ENCODE measurements at regions not wholly inside any gene's neighbourhood (a gene's known extent, or its start where the extent isn't known, plus 50 kb on each side); places are given as distances from the start of the nearest gene placed in this dataset.

DNA sequence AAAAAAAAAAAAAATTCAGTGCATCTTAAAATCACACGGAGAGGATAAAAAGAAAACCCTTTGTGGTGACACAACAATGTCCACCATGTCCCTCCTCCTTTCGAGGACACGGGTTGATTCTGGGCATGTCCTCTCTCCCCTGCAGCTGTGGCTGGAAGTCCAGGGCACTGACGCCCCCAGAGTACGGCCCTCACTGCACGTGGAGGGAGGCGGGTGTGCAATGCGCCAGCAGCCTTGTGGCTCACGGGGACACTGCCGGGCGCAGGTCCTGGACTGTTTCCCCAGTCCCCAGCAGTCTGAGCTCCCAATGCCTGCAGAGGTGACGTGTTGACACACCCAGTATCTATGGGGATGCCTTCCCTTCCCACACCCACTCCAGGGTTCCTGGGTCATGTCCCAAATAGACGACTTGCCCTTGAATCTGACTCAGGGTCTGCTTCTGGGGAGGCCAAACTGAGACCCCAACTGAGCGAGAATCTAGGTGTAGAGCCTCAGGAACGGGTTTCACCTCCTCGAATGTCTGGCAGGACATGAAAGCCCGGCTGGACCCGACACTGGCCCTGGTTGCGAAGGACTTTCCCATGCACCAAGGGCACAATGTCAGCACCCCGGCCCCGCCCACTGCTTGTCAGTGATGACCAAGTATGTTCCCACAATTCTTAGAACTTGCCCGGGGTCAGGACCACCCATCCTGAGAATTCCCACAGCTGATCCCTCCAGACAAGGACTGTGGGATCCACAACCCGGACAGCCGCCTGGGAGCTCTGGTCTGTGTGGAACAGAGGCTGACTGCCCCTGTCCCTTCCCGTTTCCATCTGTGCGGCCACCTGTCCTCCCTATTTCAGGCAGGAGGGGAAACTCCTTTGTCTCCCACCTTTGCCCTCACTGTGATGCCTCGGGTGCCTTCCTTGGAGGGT is 425.1 kb upstream of the SULF2 start:
- Mint-ChIP-seq H3K27ac (no peak overlapping the region), H3K4me3 (no peak overlapping the region), H3K27me3 (ENCODE audit: insufficient read depth, low read depth) (peaks cover 16% of the 10 kb centered on the region), H3K9me3 (peaks cover 2% of the 10 kb centered on the region), H3K36me3 (no peaks in the 10 kb centered on the region), H3K4me1 (peaks cover 15% of the 10 kb centered on the region)
- Histone ChIP-seq H3K4me3 (no peak overlapping the region), H4K20me1 (ENCODE audit: low read depth) (no peaks in the 10 kb centered on the region), H2AFZ (replicated peaks) (no peak overlapping the region), H3K79me2 (ENCODE audit: low read depth) (no peaks in the 10 kb centered on the region), H3K27ac (no peak overlapping the region), H3K4me2 (no peak overlapping the region), H3K27me3 (no peaks in the 10 kb centered on the region), H3K4me1 (peaks cover 11% of the 10 kb centered on the region), H3F3A (ENCODE audit: low read depth) (no peaks in the 10 kb centered on the region), H3K9me3 (ENCODE audit: low read depth) (no peaks in the 10 kb centered on the region), H3K9ac (no peak overlapping the region), H3K36me3 (no peaks in the 10 kb centered on the region)
- DNase-seq (ENCODE audit: low spot score): no peak
- no peak for TF ChIP-seq EZH2phosphoT487 (IDR thresholded peaks at IDR 0.05)
- TF ChIP-seq EZH2 (IDR thresholded peaks at IDR 0.05): no peak
- TF ChIP-seq, protein P1, sequence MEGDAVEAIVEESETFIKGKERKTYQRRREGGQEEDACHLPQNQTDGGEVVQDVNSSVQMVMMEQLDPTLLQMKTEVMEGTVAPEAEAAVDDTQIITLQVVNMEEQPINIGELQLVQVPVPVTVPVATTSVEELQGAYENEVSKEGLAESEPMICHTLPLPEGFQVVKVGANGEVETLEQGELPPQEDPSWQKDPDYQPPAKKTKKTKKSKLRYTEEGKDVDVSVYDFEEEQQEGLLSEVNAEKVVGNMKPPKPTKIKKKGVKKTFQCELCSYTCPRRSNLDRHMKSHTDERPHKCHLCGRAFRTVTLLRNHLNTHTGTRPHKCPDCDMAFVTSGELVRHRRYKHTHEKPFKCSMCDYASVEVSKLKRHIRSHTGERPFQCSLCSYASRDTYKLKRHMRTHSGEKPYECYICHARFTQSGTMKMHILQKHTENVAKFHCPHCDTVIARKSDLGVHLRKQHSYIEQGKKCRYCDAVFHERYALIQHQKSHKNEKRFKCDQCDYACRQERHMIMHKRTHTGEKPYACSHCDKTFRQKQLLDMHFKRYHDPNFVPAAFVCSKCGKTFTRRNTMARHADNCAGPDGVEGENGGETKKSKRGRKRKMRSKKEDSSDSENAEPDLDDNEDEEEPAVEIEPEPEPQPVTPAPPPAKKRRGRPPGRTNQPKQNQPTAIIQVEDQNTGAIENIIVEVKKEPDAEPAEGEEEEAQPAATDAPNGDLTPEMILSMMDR (IDR thresholded peaks at IDR 0.05): no peak

DNA sequence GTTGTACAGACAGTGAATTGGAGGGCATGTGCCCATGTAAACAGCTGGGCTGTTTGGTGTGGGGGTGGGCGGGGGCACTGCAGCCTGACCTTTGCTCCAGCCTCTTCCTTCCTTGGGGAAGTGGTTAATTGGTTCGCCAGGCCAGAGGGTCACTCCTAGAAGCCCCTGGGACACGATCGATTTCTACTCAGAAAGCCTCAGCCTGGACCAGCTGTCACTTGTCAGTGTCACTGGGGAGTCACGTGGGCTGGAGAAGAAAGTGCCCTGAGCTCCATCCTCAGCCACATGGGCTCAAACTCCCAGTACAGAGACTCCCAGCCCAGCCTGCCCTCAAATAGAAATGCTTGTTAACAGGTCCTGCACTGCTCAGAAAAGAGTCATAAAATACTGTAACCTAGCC is 423.8 kb upstream of the SULF2 start:
- no peaks in the 10 kb centered on the region for H3K9me3 ChIP-seq (ENCODE audit: low read depth)
- no peaks in the 10 kb centered on the region for H3K27me3 ChIP-seq
- Mint-ChIP-seq H3K36me3 (no peaks in the 10 kb centered on the region), H3K4me3 (no peak overlapping the region), H3K27ac (no peak overlapping the region), H3K9me3 (peaks cover 2% of the 10 kb centered on the region), H3K4me1 (peaks cover 18% of the 10 kb centered on the region), H3K27me3 (ENCODE audit: insufficient read depth, low read depth) (peaks cover 12% of the 10 kb centered on the region)
- H4K20me1 ChIP-seq (ENCODE audit: low read depth): no peaks in the 10 kb centered on the region
- no peak overlapping the region for H3K9ac ChIP-seq
- no peaks in the 10 kb centered on the region for H3F3A ChIP-seq (ENCODE audit: low read depth)
- no peak overlapping the region for H2AFZ ChIP-seq (replicated peaks)
- no peak for DNase-seq (ENCODE audit: low spot score)
- H3K4me1 ChIP-seq: peaks cover 18% of the 10 kb centered on the region
- H3K79me2 ChIP-seq (ENCODE audit: low read depth): no peaks in the 10 kb centered on the region
- TF ChIP-seq, protein P1 (IDR thresholded peaks at IDR 0.05): no peak
- TF ChIP-seq EZH2 (IDR thresholded peaks at IDR 0.05) (no peak), EZH2phosphoT487 (IDR thresholded peaks at IDR 0.05) (no peak)
- no peak overlapping the region for H3K4me3 ChIP-seq
- H3K4me2 ChIP-seq: no peak overlapping the region
- H3K36me3 ChIP-seq: no peaks in the 10 kb centered on the region
- no peak overlapping the region for H3K27ac ChIP-seq

DNA sequence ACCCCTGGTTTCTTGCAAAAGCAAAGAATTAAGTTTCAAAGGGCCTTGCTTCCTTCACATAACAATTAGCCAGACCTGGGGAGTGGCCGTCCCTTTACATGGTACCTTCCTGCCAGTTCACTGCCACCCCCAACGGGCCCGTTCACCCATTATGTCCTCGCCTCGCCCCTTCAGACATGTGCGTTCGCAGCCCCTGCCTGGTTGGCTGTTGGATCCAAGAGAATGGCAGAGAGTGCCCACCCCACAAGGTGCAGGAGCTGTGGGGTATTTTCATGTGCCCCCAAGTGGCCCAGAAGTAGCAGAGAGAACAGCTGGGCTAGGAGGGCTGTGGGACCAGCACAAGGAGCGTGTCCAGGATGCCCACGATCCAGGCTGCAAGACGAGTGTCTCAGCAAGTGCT is 422.9 kb upstream of the SULF2 start:
- no peaks in the 10 kb centered on the region for H3F3A ChIP-seq (ENCODE audit: low read depth)
- no peaks in the 10 kb centered on the region for H3K27me3 ChIP-seq
- peaks cover 2% of the 10 kb centered on the region for H3K9me3 Mint-ChIP-seq
- H3K9me3 ChIP-seq (ENCODE audit: low read depth): no peaks in the 10 kb centered on the region
- no peaks in the 10 kb centered on the region for H3K79me2 ChIP-seq (ENCODE audit: low read depth)
- H4K20me1 ChIP-seq (ENCODE audit: low read depth): no peaks in the 10 kb centered on the region
- H3K4me1 ChIP-seq: peaks cover 18% of the 10 kb centered on the region
- no peaks in the 10 kb centered on the region for H3K36me3 Mint-ChIP-seq
- no peaks in the 10 kb centered on the region for H3K36me3 ChIP-seq
- peaks cover 22% of the 10 kb centered on the region for H3K4me1 Mint-ChIP-seq
- no peak overlapping the region for H3K27ac Mint-ChIP-seq
- DNase-seq (ENCODE audit: low spot score): no peak
- TF ChIP-seq EZH2 (IDR thresholded peaks at IDR 0.05) (no peak), EZH2phosphoT487 (IDR thresholded peaks at IDR 0.05) (no peak)
- TF ChIP-seq, protein P1 (IDR thresholded peaks at IDR 0.05): no peak
- no peak overlapping the region for H3K4me2 ChIP-seq
- no peak overlapping the region for H2AFZ ChIP-seq (replicated peaks)
- H3K4me3 Mint-ChIP-seq: no peak overlapping the region
- no peak overlapping the region for H3K27ac ChIP-seq
- no peak overlapping the region for H3K9ac ChIP-seq
- peaks cover 18% of the 10 kb centered on the region for H3K27me3 Mint-ChIP-seq (ENCODE audit: insufficient read depth, low read depth)
- H3K4me3 ChIP-seq: no peak overlapping the region
